ENCODE measurements at regions not wholly inside any gene's neighbourhood (a gene's known extent, or its start where the extent isn't known, plus 50 kb on each side); places are given as distances from the start of the nearest gene placed in this dataset.

GRCh38 chr20:23227274-23227673, 123.3 kb upstream of the NXT1 start:
- no CpG with 5 or more reads among the region's 4 CpGs for WGBS, 2 experiments (ENCODE audit: extremely low coverage in 2 of 2, insufficient read length in 1 of 2)

More at GRCh38 chr20:23227274-23227673, 123.3 kb upstream of the NXT1 start:
- Histone ChIP-seq H4K8ac (ENCODE audit: low read depth in 2 of 2, low read length in 2 of 2) (no peak overlapping the region), H3K9ac (ENCODE audit: low read depth, low read length) (no peak overlapping the region), H2AK9ac (replicated peaks; ENCODE audit: low read depth, low read length, poor library complexity) (no peak overlapping the region), H3K4me1 (ENCODE audit: control insufficient read depth, insufficient read depth, low read length) (peaks cover 14% of the 10 kb centered on the region), H3K4me3 (ENCODE audit: insufficient read depth, low read depth, low read length) (no peak overlapping the region), H3K36me3 (ENCODE audit: control insufficient read depth, insufficient read depth, low read length) (no peaks in the 10 kb centered on the region), H3K27me3 (ENCODE audit: control insufficient read depth, insufficient read depth, low read length) (peaks cover 2% of the 10 kb centered on the region; the same call in 1 of the 2 replicates), H3K4me2 (ENCODE audit: low read depth, low read length) (no peak overlapping the region), H2AK5ac (ENCODE audit: low read depth, low read length) (peak overlapping the region; percentile 26; the same call in 1 of the 2 replicates), H2BK15ac (ENCODE audit: low read depth, low read length) (peak overlapping the region; percentile 14; the same call in 1 of the 3 replicates), H3K79me1 (ENCODE audit: low read depth in 1 of 2, low read length in 2 of 2) (no peaks in the 10 kb centered on the region), H4K5ac (ENCODE audit: low read depth, low read length) (no peak overlapping the region), H2BK120ac (ENCODE audit: low read depth, low read length) (peak overlapping the region; percentile 52; the same call in 1 of the 2 replicates), H4K20me1 (ENCODE audit: insufficient read depth, low read length) (no peaks in the 10 kb centered on the region), H3K56ac (ENCODE audit: extremely low read depth, insufficient read depth, low read length) (no peak overlapping the region), H2BK5ac (ENCODE audit: low read depth, low read length, poor library complexity, severe bottlenecking) (no peak overlapping the region), H2BK20ac (ENCODE audit: low read depth, low read length) (0 out of 2 replicates have a peak overlapping the region, but pooled peaks have one; percentile 38), H3K18ac (ENCODE audit: low read depth, low read length) (peak overlapping the region; percentile 26; the same call in 1 of the 2 replicates), H3K27ac (ENCODE audit: insufficient read depth, low read length) (no peak overlapping the region), H3K9me3 (ENCODE audit: control insufficient read depth, insufficient read depth, low read length) (peaks cover 4% of the 10 kb centered on the region; the same call in 1 of the 2 replicates), H3K14ac (replicated peaks; ENCODE audit: low read depth, low read length) (no peak overlapping the region), H3K23ac (ENCODE audit: low read depth, low read length) (peak overlapping the region; percentile 34; the same call in 1 of the 2 replicates), H2AFZ (replicated peaks; ENCODE audit: low read length, poor library complexity) (no peak overlapping the region), H3K4ac (ENCODE audit: low read depth, low read length) (peak overlapping the region; percentile 34), H3K9me1 (ENCODE audit: insufficient read depth, low read length) (peaks cover 10% of the 10 kb centered on the region), H4K91ac (ENCODE audit: insufficient read depth, low read depth, low read length) (peak overlapping the region; percentile 34; the same call in 1 of the 2 replicates)
- CTCF ChIA-PET: interaction anchor here (0.9 kb wide), 1 partner anchor 9 kb away, joined by 4 read pairs; no protein-coding TSS in a partner anchor
- in situ Hi-C loops (cut with MboI; ENCODE audit: low sequenced_read_pairs): no loop called here
- POLR2A ChIA-PET (ENCODE audit: unreplicated experiment): interaction anchor here (0.7 kb wide), 1 partner anchor 515 kb away, joined by 3 read pairs; no protein-coding TSS in a partner anchor
- dilution Hi-C loops (cut with HindIII; ENCODE audit: low sequenced_read_pairs, unreplicated experiment): no loop called here
- intact Hi-C loops (cut with micrococcal nuclease): no loop called here
- DNase-seq (no peak), ATAC-seq (ENCODE audit: low read depth) (no peak)
- no peak for TF ChIP-seq POLR2A (IDR thresholded peaks at IDR 0.05; ENCODE audit: low read depth, low read length)
- no peak for TF ChIP-seq RFX5 (IDR thresholded peaks at IDR 0.05; ENCODE audit: low read depth, low read length)
- TF ChIP-seq SMC3 (IDR thresholded peaks at IDR 0.05; ENCODE audit: low read depth, low read length): no peak
- TF ChIP-seq MAZ (IDR thresholded peaks at IDR 0.05; ENCODE audit: borderline replicate concordance, low read depth, low read length): no peak
- TF ChIP-seq CEBPB (IDR thresholded peaks at IDR 0.05; ENCODE audit: low read depth, low read length): no peak
- TF ChIP-seq RAD21 (IDR thresholded peaks at IDR 0.05; ENCODE audit: low read length): no peak
- TF ChIP-seq NFE2L2 (IDR thresholded peaks at IDR 0.05; ENCODE audit: low read depth, low read length): no peak
- TF ChIP-seq, protein P1, sequence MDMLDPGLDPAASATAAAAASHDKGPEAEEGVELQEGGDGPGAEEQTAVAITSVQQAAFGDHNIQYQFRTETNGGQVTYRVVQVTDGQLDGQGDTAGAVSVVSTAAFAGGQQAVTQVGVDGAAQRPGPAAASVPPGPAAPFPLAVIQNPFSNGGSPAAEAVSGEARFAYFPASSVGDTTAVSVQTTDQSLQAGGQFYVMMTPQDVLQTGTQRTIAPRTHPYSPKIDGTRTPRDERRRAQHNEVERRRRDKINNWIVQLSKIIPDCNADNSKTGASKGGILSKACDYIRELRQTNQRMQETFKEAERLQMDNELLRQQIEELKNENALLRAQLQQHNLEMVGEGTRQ (IDR thresholded peaks at IDR 0.05; ENCODE audit: low read depth, low read length): no peak
- TF ChIP-seq MXI1 (IDR thresholded peaks at IDR 0.05; ENCODE audit: borderline replicate concordance, low read depth, low read length): no peak
- TF ChIP-seq MAFK (IDR thresholded peaks at IDR 0.05; ENCODE audit: low read depth, low read length): no peak
- no peak for TF ChIP-seq BHLHE40 (IDR thresholded peaks at IDR 0.05; ENCODE audit: low read depth, low read length)
- TF ChIP-seq ELK1 (IDR thresholded peaks at IDR 0.05; ENCODE audit: borderline replicate concordance, low read depth, low read length): no peak
- no peak for TF ChIP-seq RCOR1 (IDR thresholded peaks at IDR 0.05; ENCODE audit: insufficient replicate concordance, low read length)
- TF ChIP-seq CTCF (conservative IDR thresholded peaks at IDR 0.05; ENCODE audit: low read depth, low read length): no peak
- TF ChIP-seq FOS (IDR thresholded peaks at IDR 0.05; ENCODE audit: low read depth, low read length): no peak
- TF ChIP-seq CHD1 (IDR thresholded peaks at IDR 0.05; ENCODE audit: low read depth, low read length): no peak
- BruUV-seq (replicated peaks): no TSS peak
